HFFc6 (cell line): ENCODE measurements at regions not wholly inside any gene's neighbourhood (a gene's known extent, or its start where the extent isn't known, plus 50 kb on each side); places are given as distances from the start of the nearest gene placed in this dataset.

Experiments used
- DNase-seq: peaks from one replicate; pipeline ENCODE4 v3.0.0-alpha.2; 2018
- H3K27ac Mint-ChIP-seq: 2 replicates; pipeline ENCODE4 v1.8.0; 2020; ENCODE audit warnings: mild to moderate bottlenecking, mixed read lengths
- H3K27me3 Mint-ChIP-seq: 2 replicates; pipeline ENCODE4 v1.8.0; 2021; ENCODE audit warnings: mild to moderate bottlenecking, moderate library complexity, mixed read lengths; ENCODE audit not compliant: insufficient read depth
- H3K36me3 Mint-ChIP-seq: 2 replicates; pipeline ENCODE4 v1.8.0; 2021; ENCODE audit warnings: low read depth, mixed read lengths
- H3K4me1 Mint-ChIP-seq: 2 replicates; pipeline ENCODE4 v1.8.0; 2020; ENCODE audit warnings: low read depth, mixed read lengths
- H3K4me3 Mint-ChIP-seq: 2 replicates; pipeline ENCODE4 v1.8.0; 2020; ENCODE audit warnings: mild to moderate bottlenecking, moderate library complexity, mixed read lengths
- H3K9me3 Mint-ChIP-seq: 2 replicates; pipeline ENCODE4 v1.8.0; 2020; ENCODE audit warnings: mild to moderate bottlenecking, mixed read lengths
- CTCF ChIP-seq: fragments of 200-600 bp; sonication (generic); IDR thresholded peaks from 2 replicates; pipeline ENCODE4 v1.5.0; 2021; ENCODE audit warnings: antibody characterized with exemption, mild to moderate bottlenecking

- Mint-ChIP-seq H3K4me3 (no peak overlapping the region), H3K4me1 (no peaks in the 10 kb centered on the region), H3K27ac (no peak overlapping the region), H3K9me3 (peaks cover 38% of the 10 kb centered on the region), H3K36me3 (peaks cover 11% of the 10 kb centered on the region), H3K27me3 (no peaks in the 10 kb centered on the region)
- no peak for TF ChIP-seq CTCF
- no peak for DNase-seq
Measured at GRCh38 chr15:55060836-55061235, 135.9 kb downstream of the RSL24D1 start.

- TF ChIP-seq CTCF, result no peak
- no peaks in the 10 kb centered on the region for H3K36me3 Mint-ChIP-seq
- no peak overlapping the region for H3K27ac Mint-ChIP-seq
- no peaks in the 10 kb centered on the region for H3K27me3 Mint-ChIP-seq
- H3K9me3 Mint-ChIP-seq, result peaks cover 46% of the 10 kb centered on the region
- H3K4me3 Mint-ChIP-seq, result no peak overlapping the region
- no peak for DNase-seq
- no peaks in the 10 kb centered on the region for H3K4me1 Mint-ChIP-seq
Measured at GRCh38 chr15:55056500-55056899, 140.2 kb downstream of the RSL24D1 start.

DNA sequence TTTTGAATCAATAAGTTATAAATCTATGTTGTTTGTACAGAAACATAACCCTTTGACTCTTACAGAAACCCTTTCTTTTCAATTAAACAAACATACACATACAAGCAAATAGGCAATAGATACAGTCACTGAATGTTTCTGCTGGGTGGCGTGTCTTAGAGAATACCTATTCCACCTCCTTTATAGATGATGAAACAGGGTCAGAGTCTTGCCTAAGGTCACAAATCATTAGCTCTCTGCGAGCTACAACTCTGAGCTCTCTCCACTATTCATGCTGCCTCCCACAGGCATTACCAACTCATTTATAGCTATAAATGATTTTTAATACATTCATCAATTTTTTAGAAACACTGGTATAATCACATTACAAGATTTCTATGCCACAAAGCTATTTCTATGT, 152.6 kb downstream of the RSL24D1 start:
- Mint-ChIP-seq H3K27ac (no peak overlapping the region), H3K4me1 (no peaks in the 10 kb centered on the region), H3K4me3 (no peak overlapping the region), H3K9me3 (peaks cover 22% of the 10 kb centered on the region), H3K27me3 (no peaks in the 10 kb centered on the region), H3K36me3 (0 out of 2 replicates have a peak, but pooled peaks cover 6% of the 10 kb centered on the region)
- no peak for TF ChIP-seq CTCF
- DNase-seq, result no peak

- no peaks in the 10 kb centered on the region for H3K4me1 Mint-ChIP-seq
- no peak overlapping the region for H3K27ac Mint-ChIP-seq
- peaks cover 35% of the 10 kb centered on the region for H3K9me3 Mint-ChIP-seq
- no peak for DNase-seq
- no peak for TF ChIP-seq CTCF
- no peaks in the 10 kb centered on the region for H3K27me3 Mint-ChIP-seq
- no peak overlapping the region for H3K4me3 Mint-ChIP-seq
- peaks cover 2% of the 10 kb centered on the region; the same call in 1 of the 2 replicates for H3K36me3 Mint-ChIP-seq
Measured at GRCh38 chr15:55037071-55037470, 159.7 kb downstream of the RSL24D1 start.

DNA sequence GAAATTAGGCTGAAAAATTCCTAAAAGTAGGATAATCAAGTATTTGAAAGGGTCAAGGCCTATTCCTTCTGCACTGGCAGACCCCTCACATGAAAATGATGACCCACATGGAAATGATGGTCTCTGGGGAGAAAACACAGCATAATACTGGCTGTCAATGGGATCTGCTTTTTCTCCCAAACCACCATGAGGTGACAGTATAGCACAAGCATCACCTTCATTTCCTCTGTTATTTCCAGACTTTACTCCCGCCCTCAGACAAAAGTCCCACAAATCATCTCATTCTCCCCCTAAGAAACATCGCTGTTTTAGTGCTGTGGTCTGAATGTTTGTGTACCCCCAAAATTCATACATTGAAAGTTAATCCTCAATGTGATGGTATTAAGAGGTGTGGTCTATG, 161.0 kb downstream of the RSL24D1 start:
- H3K36me3 Mint-ChIP-seq, result no peaks in the 10 kb centered on the region; the same call in 1 of the 2 replicates
- H3K27ac Mint-ChIP-seq, result no peak overlapping the region
- no peaks in the 10 kb centered on the region for H3K4me1 Mint-ChIP-seq
- no peak for TF ChIP-seq CTCF
- H3K9me3 Mint-ChIP-seq, result peaks cover 35% of the 10 kb centered on the region
- no peak for DNase-seq
- H3K27me3 Mint-ChIP-seq, result no peaks in the 10 kb centered on the region
- H3K4me3 Mint-ChIP-seq, result no peak overlapping the region

DNA sequence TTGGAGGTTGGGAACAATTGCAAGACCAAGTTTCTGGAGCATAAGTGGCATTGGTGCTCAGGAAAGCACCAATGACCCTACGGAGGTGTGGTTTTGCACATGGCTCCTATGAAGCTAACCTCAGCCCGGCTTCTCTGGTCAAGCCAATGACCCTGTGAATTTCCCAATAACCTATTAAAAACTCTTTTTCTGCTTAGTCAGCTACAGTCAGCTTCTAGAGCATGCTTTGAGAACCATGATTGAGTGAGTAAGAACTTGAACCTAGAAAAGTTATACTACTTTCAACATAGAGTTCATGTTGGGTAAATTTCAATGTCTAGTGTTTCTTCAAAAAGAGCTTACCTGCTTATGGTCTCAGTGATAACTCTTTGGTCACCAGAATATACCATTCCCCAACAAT, 163.2 kb downstream of the RSL24D1 start:
- Mint-ChIP-seq H3K4me1 (no peaks in the 10 kb centered on the region), H3K27me3 (no peaks in the 10 kb centered on the region), H3K4me3 (no peak overlapping the region), H3K27ac (no peak overlapping the region), H3K9me3 (peaks cover 50% of the 10 kb centered on the region), H3K36me3 (no peaks in the 10 kb centered on the region; the same call in 1 of the 2 replicates)
- TF ChIP-seq CTCF, result no peak
- no peak for DNase-seq
